ENCODE measurements at regions not wholly inside any gene's neighbourhood (a gene's known extent, or its start where the extent isn't known, plus 50 kb on each side); places are given as distances from the start of the nearest gene placed in this dataset.
"Not testable (repeated sequence)": the region's sequence is repeated elsewhere in the genome, so short reads cannot be mapped to it uniquely, and the experiment has no call there.

GRCh38 chr18:30679285-30679930, 363.1 kb downstream of the DSC3 start:
- no peak overlapping the region for H3K4me3 ChIP-seq (ENCODE audit: extremely low read depth, insufficient read depth, low read length, poor library complexity, severe bottlenecking)
- WGBS, 2 experiments (ENCODE audit: insufficient coverage in 2 of 2) = 92 to 100% methylated on average over 2 of the region's 5 CpGs
- H3K4me1 ChIP-seq (ENCODE audit: control insufficient read depth, insufficient read depth, low read length, poor library complexity, severe bottlenecking) = no peaks in the 10 kb centered on the region
- H3K36me3 ChIP-seq (ENCODE audit: control insufficient read depth, insufficient read depth, low read length) = no peaks in the 10 kb centered on the region
- H3K27ac ChIP-seq (ENCODE audit: low read depth, low read length, severe bottlenecking) = no peak overlapping the region
- H3K9me3 ChIP-seq (ENCODE audit: control insufficient read depth, low read length) = no peaks in the 10 kb centered on the region

GRCh38 chr18:30677813-30678212, 364.7 kb downstream of the DSC3 start:
- not testable (repeated sequence) for H3K4me1 ChIP-seq (ENCODE audit: control insufficient read depth, insufficient read depth, low read length, poor library complexity, severe bottlenecking); H3K36me3 ChIP-seq (ENCODE audit: control insufficient read depth, insufficient read depth, low read length); H3K9me3 ChIP-seq (ENCODE audit: control insufficient read depth, low read length); H3K27ac ChIP-seq (ENCODE audit: low read depth, low read length, severe bottlenecking); H3K4me3 ChIP-seq (ENCODE audit: extremely low read depth, insufficient read depth, low read length, poor library complexity, severe bottlenecking)
- WGBS, 2 experiments (ENCODE audit: insufficient coverage in 2 of 2) = 86% methylated on average over 2 of the region's 5 CpGs; no CpG with 5 or more reads in 1 of the 2 experiments

GRCh38 chr18:30676053-30676480, 366.5 kb downstream of the DSC3 start:
- Histone ChIP-seq H3K36me3 (ENCODE audit: control insufficient read depth, insufficient read depth, low read length) (no peaks in the 10 kb centered on the region), H3K9me3 (ENCODE audit: control insufficient read depth, low read length) (no peaks in the 10 kb centered on the region), H3K4me1 (ENCODE audit: control insufficient read depth, insufficient read depth, low read length, poor library complexity, severe bottlenecking) (no peaks in the 10 kb centered on the region), H3K27ac (ENCODE audit: low read depth, low read length, severe bottlenecking) (no peak overlapping the region), H3K4me3 (ENCODE audit: extremely low read depth, insufficient read depth, low read length, poor library complexity, severe bottlenecking) (no peak overlapping the region)
- 50% methylated on average over 2 of the region's 4 CpGs; no CpG with 5 or more reads in 1 of the 2 experiments for WGBS, 2 experiments (ENCODE audit: insufficient coverage in 2 of 2)

GRCh38 chr18:30675493-30675892, 367.0 kb downstream of the DSC3 start:
- no CpG with 5 or more reads among the region's 2 CpGs for WGBS, 2 experiments (ENCODE audit: insufficient coverage in 2 of 2)
- Histone ChIP-seq H3K4me3 (ENCODE audit: extremely low read depth, insufficient read depth, low read length, poor library complexity, severe bottlenecking) (no peak overlapping the region), H3K27ac (ENCODE audit: low read depth, low read length, severe bottlenecking) (no peak overlapping the region), H3K4me1 (ENCODE audit: control insufficient read depth, insufficient read depth, low read length, poor library complexity, severe bottlenecking) (no peaks in the 10 kb centered on the region), H3K9me3 (ENCODE audit: control insufficient read depth, low read length) (no peaks in the 10 kb centered on the region), H3K36me3 (ENCODE audit: control insufficient read depth, insufficient read depth, low read length) (no peaks in the 10 kb centered on the region)

- Histone ChIP-seq H3K4me3 (ENCODE audit: extremely low read depth, insufficient read depth, low read length, poor library complexity, severe bottlenecking) (no peak overlapping the region), H3K9me3 (ENCODE audit: control insufficient read depth, low read length) (no peaks in the 10 kb centered on the region), H3K4me1 (ENCODE audit: control insufficient read depth, insufficient read depth, low read length, poor library complexity, severe bottlenecking) (no peaks in the 10 kb centered on the region), H3K36me3 (ENCODE audit: control insufficient read depth, insufficient read depth, low read length) (no peaks in the 10 kb centered on the region), H3K27ac (ENCODE audit: low read depth, low read length, severe bottlenecking) (no peak overlapping the region)
- no CpG with 5 or more reads among the region's 4 CpGs for WGBS, 2 experiments (ENCODE audit: insufficient coverage in 2 of 2)
These were observed 367.5 kb downstream of the DSC3 start for GRCh38 chr18:30675072-30675471.

- Histone ChIP-seq H3K27ac (ENCODE audit: low read depth, low read length, severe bottlenecking) (no peak overlapping the region), H3K9me3 (ENCODE audit: control insufficient read depth, low read length) (no peaks in the 10 kb centered on the region), H3K36me3 (ENCODE audit: control insufficient read depth, insufficient read depth, low read length) (no peaks in the 10 kb centered on the region), H3K4me3 (ENCODE audit: extremely low read depth, insufficient read depth, low read length, poor library complexity, severe bottlenecking) (no peak overlapping the region), H3K4me1 (ENCODE audit: control insufficient read depth, insufficient read depth, low read length, poor library complexity, severe bottlenecking) (no peaks in the 10 kb centered on the region)
- WGBS, 2 experiments (ENCODE audit: insufficient coverage in 2 of 2) = 79 to 92% methylated on average over 2 of the region's 2 CpGs
These were observed 367.9 kb downstream of the DSC3 start for GRCh38 chr18:30674596-30674995.

- not testable (repeated sequence) for H3K36me3 ChIP-seq (ENCODE audit: control insufficient read depth, insufficient read depth, low read length); H3K9me3 ChIP-seq (ENCODE audit: control insufficient read depth, low read length); H3K27ac ChIP-seq (ENCODE audit: low read depth, low read length, severe bottlenecking); H3K4me1 ChIP-seq (ENCODE audit: control insufficient read depth, insufficient read depth, low read length, poor library complexity, severe bottlenecking); H3K4me3 ChIP-seq (ENCODE audit: extremely low read depth, insufficient read depth, low read length, poor library complexity, severe bottlenecking)
- WGBS, 2 experiments (ENCODE audit: insufficient coverage in 2 of 2) = 100% methylated on average over 1 of the region's 1 CpG; no CpG with 5 or more reads in 1 of the 2 experiments
These were observed 370.1 kb downstream of the DSC3 start for GRCh38 chr18:30672439-30672838.

- H3K4me1 ChIP-seq (ENCODE audit: control insufficient read depth, insufficient read depth, low read length, poor library complexity, severe bottlenecking) = no peaks in the 10 kb centered on the region
- H3K27ac ChIP-seq (ENCODE audit: low read depth, low read length, severe bottlenecking) = no peak overlapping the region
- no peak overlapping the region for H3K4me3 ChIP-seq (ENCODE audit: extremely low read depth, insufficient read depth, low read length, poor library complexity, severe bottlenecking)
- H3K36me3 ChIP-seq (ENCODE audit: control insufficient read depth, insufficient read depth, low read length) = no peaks in the 10 kb centered on the region
- no peaks in the 10 kb centered on the region for H3K9me3 ChIP-seq (ENCODE audit: control insufficient read depth, low read length)
- 92 to 100% methylated on average over 1 of the region's 1 CpG for WGBS, 2 experiments (ENCODE audit: insufficient coverage in 2 of 2)
These were observed 384.2 kb downstream of the DSC3 start for GRCh38 chr18:30658306-30658705.

- 56% methylated on average over 1 of the region's 2 CpGs; no CpG with 5 or more reads in 1 of the 2 experiments for WGBS, 2 experiments (ENCODE audit: insufficient coverage in 2 of 2)
- Histone ChIP-seq H3K27ac (ENCODE audit: low read depth, low read length, severe bottlenecking) (peak overlapping the region; percentile 48), H3K4me3 (ENCODE audit: extremely low read depth, insufficient read depth, low read length, poor library complexity, severe bottlenecking) (no peak overlapping the region), H3K9me3 (ENCODE audit: control insufficient read depth, low read length) (no peaks in the 10 kb centered on the region), H3K36me3 (ENCODE audit: control insufficient read depth, insufficient read depth, low read length) (no peaks in the 10 kb centered on the region), H3K4me1 (ENCODE audit: control insufficient read depth, insufficient read depth, low read length, poor library complexity, severe bottlenecking) (no peaks in the 10 kb centered on the region)
These were observed 390.2 kb downstream of the DSC3 start for GRCh38 chr18:30652387-30652786.

- H3K36me3 ChIP-seq (ENCODE audit: control insufficient read depth, insufficient read depth, low read length) = no peaks in the 10 kb centered on the region
- no peak overlapping the region for H3K4me3 ChIP-seq (ENCODE audit: extremely low read depth, insufficient read depth, low read length, poor library complexity, severe bottlenecking)
- no peaks in the 10 kb centered on the region for H3K9me3 ChIP-seq (ENCODE audit: control insufficient read depth, low read length)
- H3K4me1 ChIP-seq (ENCODE audit: control insufficient read depth, insufficient read depth, low read length, poor library complexity, severe bottlenecking) = no peaks in the 10 kb centered on the region
- H3K27ac ChIP-seq (ENCODE audit: low read depth, low read length, severe bottlenecking) = no peak overlapping the region
These were observed 392.0 kb downstream of the DSC3 start for GRCh38 chr18:30650499-30650898.

GRCh38 chr18:30644158-30644557, 398.4 kb downstream of the DSC3 start:
- Histone ChIP-seq H3K36me3 (ENCODE audit: control insufficient read depth, insufficient read depth, low read length) (no peaks in the 10 kb centered on the region), H3K27ac (ENCODE audit: low read depth, low read length, severe bottlenecking) (no peak overlapping the region), H3K9me3 (ENCODE audit: control insufficient read depth, low read length) (no peaks in the 10 kb centered on the region), H3K4me1 (ENCODE audit: control insufficient read depth, insufficient read depth, low read length, poor library complexity, severe bottlenecking) (no peaks in the 10 kb centered on the region), H3K4me3 (ENCODE audit: extremely low read depth, insufficient read depth, low read length, poor library complexity, severe bottlenecking) (no peak overlapping the region)
